Endothelial cell of umbilical vein (primary cell): ENCODE measurements at regions not wholly inside any gene's neighbourhood (a gene's known extent, or its start where the extent isn't known, plus 50 kb on each side); places are given as distances from the start of the nearest gene placed in this dataset.
"Not testable (repeated sequence)": the region's sequence is repeated elsewhere in the genome, so short reads cannot be mapped to it uniquely, and the experiment has no call there.

Experiments
- BruUV-seq: library from RNA; stranded (reverse); fragments of 400-500 nt; replicated peaks from 2 replicates; lab custom pipeline; 2021; lab: Mats Ljungman, UMichigan
- CTCF ChIA-PET: fragments of 300-600, 350-600 bp; sonication (Branson Sonifier 250); formaldehyde crosslinking; loops from one replicate; lab custom pipeline; 2021; ENCODE audit warnings: antibody characterized with exemption, inconsistent platforms; lab: Charles Lee
- POLR2A ChIA-PET: fragments of 300-600, 350-600 bp; sonication (Branson Sonifier 250); formaldehyde crosslinking; loops from one replicate; lab custom pipeline; 2021; ENCODE audit warnings: antibody characterized with exemption, inconsistent platforms; lab: Charles Lee
- DNase-seq: peaks from one replicate; pipeline ENCODE4 v3.0.0-alpha.2; 2011; ENCODE audit warnings: low read depth, low spot score
- FAIRE-seq: peaks from 2 replicates; lab custom pipeline; 2011; peaks lifted over from hg19 to GRCh38; lab: Jason Lieb, UNC
- H2AFZ ChIP-seq: 2 replicates; pipeline ENCODE4 v1.6.0; 2012; ENCODE audit warnings: low read depth, low read length, control low read depth, inconsistent platforms
- H3K27ac ChIP-seq: 2 replicates; pipeline ENCODE4 v1.5.1; 2011; ENCODE audit warnings: low read depth, mild to moderate bottlenecking, control low read depth, low read length, moderate library complexity; ENCODE audit not compliant: insufficient read depth
- H3K27me3 ChIP-seq, 2 experiments: 2 replicates each; pipeline versions ENCODE4 v1.6.0 to v1.6.1; 2011; ENCODE audit warnings: low read length in 2 of 2, mixed read lengths in 1 of 2; ENCODE audit not compliant: control insufficient read depth in 2 of 2, insufficient read depth in 2 of 2
- H3K36me3 ChIP-seq, 2 experiments: 2 replicates in 1 of 2; 3 replicates in 1 of 2; pipeline ENCODE4 v1.5.1; 2011; ENCODE audit warnings: low read length in 2 of 2, mild to moderate bottlenecking in 1 of 2, moderate library complexity in 1 of 2; ENCODE audit not compliant: control insufficient read depth in 2 of 2, insufficient read depth in 2 of 2; ENCODE audit errors: extremely low read depth in 1 of 2
- H3K4me1 ChIP-seq: 3 replicates; pipeline ENCODE4 v1.5.1; 2011; ENCODE audit warnings: mild to moderate bottlenecking, low read length; ENCODE audit not compliant: control insufficient read depth, insufficient read depth; ENCODE audit errors: extremely low read depth
- H3K4me2 ChIP-seq: 2 replicates; pipeline ENCODE4 v1.6.1; 2011; ENCODE audit warnings: low read length, control low read depth, mixed read lengths; ENCODE audit not compliant: insufficient read depth
- H3K4me3 ChIP-seq, 3 experiments: fragments of 200-600 bp in 1 of 3; sonication (generic), shearing (Covaris generic) in 1 of 3; replicated peaks in 1 of 3; 2 replicates each; pipeline ENCODE4 v1.5.1; 2011 to 2016; ENCODE audit warnings: control low read depth in 3 of 3, low read length in 3 of 3, mild to moderate bottlenecking in 2 of 3, inconsistent platforms in 1 of 3, low read depth in 1 of 3, moderate library complexity in 1 of 3; ENCODE audit not compliant: insufficient read depth in 1 of 3
- H3K79me2 ChIP-seq: 2 replicates; pipeline ENCODE4 v1.6.0; 2012; ENCODE audit warnings: low read length, inconsistent platforms; ENCODE audit not compliant: control insufficient read depth, insufficient read depth
- H3K9ac ChIP-seq: replicated peaks from 2 replicates; pipeline ENCODE3; 2011; ENCODE audit warnings: low read length, control low read depth; ENCODE audit not compliant: insufficient read depth; ENCODE audit errors: extremely low read depth
- H3K9me1 ChIP-seq: replicated peaks from 3 replicates; pipeline ENCODE4 v1.6.0; 2011; ENCODE audit warnings: mild to moderate bottlenecking, low read length; ENCODE audit not compliant: control insufficient read depth, insufficient read depth; ENCODE audit errors: extremely low read depth
- H3K9me3 ChIP-seq: replicated peaks from 2 replicates; pipeline ENCODE4 v1.5.1; 2012; ENCODE audit warnings: low read length, inconsistent platforms; ENCODE audit not compliant: control insufficient read depth, insufficient read depth
- H4K20me1 ChIP-seq: replicated peaks from 2 replicates; pipeline ENCODE3; 2011; ENCODE audit warnings: mild to moderate bottlenecking, low read length; ENCODE audit not compliant: control insufficient read depth, insufficient read depth; ENCODE audit errors: extremely low read depth
- CTCF ChIP-seq, 2 donors: IDR thresholded peaks; 1 replicate in 1 of 2; 2 replicates in 1 of 2; pipeline ENCODE4 v1.5.1; 2011; ENCODE audit warnings: low read length in 2 of 2, mild to moderate bottlenecking in 2 of 2, moderate library complexity in 2 of 2, control low read depth in 1 of 2, inconsistent platforms in 1 of 2, low read depth in 1 of 2; ENCODE audit not compliant: insufficient read depth in 1 of 2; ENCODE audit errors: extremely low read depth in 1 of 2
- EZH2 ChIP-seq: IDR thresholded peaks from 2 replicates; pipeline ENCODE4 v1.6.1; 2012; ENCODE audit warnings: borderline replicate concordance, low read depth, mild to moderate bottlenecking, moderate library complexity, low read length, inconsistent platforms; ENCODE audit not compliant: severe bottlenecking
- FOS ChIP-seq: IDR thresholded peaks from 2 replicates; pipeline ENCODE4 v1.6.1; 2011; ENCODE audit warnings: mild to moderate bottlenecking, low read length, moderate library complexity, borderline replicate concordance; ENCODE audit not compliant: insufficient read depth
- GATA2 ChIP-seq: IDR thresholded peaks from 2 replicates; pipeline ENCODE4 v1.7.0; 2011; ENCODE audit warnings: low read depth, mild to moderate bottlenecking, moderate library complexity, mixed read lengths, low read length; ENCODE audit not compliant: insufficient read length, insufficient read depth
- JUN ChIP-seq: IDR thresholded peaks from 2 replicates; pipeline ENCODE4 v1.6.1; 2011; ENCODE audit warnings: borderline replicate concordance, low read depth; ENCODE audit not compliant: insufficient read length, insufficient read depth
- MAX ChIP-seq: IDR thresholded peaks from 2 replicates; pipeline ENCODE4 v1.6.1; 2011; ENCODE audit not compliant: insufficient read depth, insufficient read length
- MYC ChIP-seq: IDR thresholded peaks from one replicate; pipeline ENCODE4 v1.6.1; 2011; ENCODE audit warnings: mild to moderate bottlenecking, low read depth, low read length
- POLR2A ChIP-seq: IDR thresholded peaks from 2 replicates; pipeline ENCODE4 v1.6.1; 2012; ENCODE audit warnings: low read depth, mild to moderate bottlenecking, control low read depth, low read length
- POLR2AphosphoS5 ChIP-seq: IDR thresholded peaks from 2 replicates; pipeline ENCODE4 v1.6.1; 2012; ENCODE audit warnings: low read depth, mild to moderate bottlenecking, control low read depth, low read length, moderate library complexity; ENCODE audit not compliant: insufficient read depth
- dilution Hi-C: fragments of 300-500 bp; cut with MboI; formaldehyde crosslinking; loops from one replicate; pipeline ENCODE4 v1.15.0; 2019; ENCODE audit warnings: low sequenced_read_pairs; ENCODE audit not compliant: extremely low pct_ligation_motif_present
- intact Hi-C: fragments of 100-400 bp; cut with micrococcal nuclease; formaldehyde crosslinking; loops from one replicate; pipeline ENCODE4 v1.10.0; 2022

- Histone ChIP-seq H3K4me2 (no peak overlapping the region), H3K79me2 (no peaks in the 10 kb centered on the region), H3K4me3 (no peak overlapping the region), H3K27ac (no peak overlapping the region), H3K9me3 (no peaks in the 10 kb centered on the region), H3K36me3 (no peaks in the 10 kb centered on the region), H2AFZ (no peak overlapping the region), H3K9me1 (no peaks in the 10 kb centered on the region), H4K20me1 (no peaks in the 10 kb centered on the region), H3K27me3 (peaks cover 0 to 2% of the 10 kb centered on the region in 2 experiments), H3K9ac (no peak overlapping the region), H3K4me1 (no peaks in the 10 kb centered on the region)
- FAIRE-seq, result no peak
- no TSS peak for BruUV-seq
- POLR2A ChIA-PET, result no interaction called here
- DNase-seq, result no peak
- TF ChIP-seq MAX (no peak), FOS (no peak), JUN (no peak), POLR2AphosphoS5 (no peak), GATA2 (no peak), CTCF (IDR thresholded peaks at IDR 0.05; ENCODE audit: extremely low read depth in 1 of 2, insufficient read depth in 1 of 2, low read depth in 1 of 2, low read length in 2 of 2) (no peak), MYC (no peak), POLR2A (no peak), EZH2 (no peak)
- dilution Hi-C loops, result loop anchor here (25.0 kb wide), 1 partner anchor 87 kb away; no protein-coding TSS in a partner anchor
- intact Hi-C loops, result loop anchor here (10.0 kb wide), 1 partner anchor 130 kb away; no protein-coding TSS in a partner anchor
- CTCF ChIA-PET, result no interaction called here
Observed at GRCh38 chr1:181324797-181325616, 158.3 kb upstream of the CACNA1E start.

- DNase-seq, H3K4me2 ChIP-seq, H3K4me3 ChIP-seq, FAIRE-seq, BruUV-seq, H3K27ac ChIP-seq, H3K4me1 ChIP-seq, H3K9me1 ChIP-seq, H3K27me3 ChIP-seq, H3K9me3 ChIP-seq, H4K20me1 ChIP-seq, H3K79me2 ChIP-seq, H3K9ac ChIP-seq, dilution Hi-C loops, H3K36me3 ChIP-seq, POLR2A ChIA-PET, CTCF ChIA-PET, H2AFZ ChIP-seq: not testable (repeated sequence)
- intact Hi-C loops, result loop anchor here (10.0 kb wide), 1 partner anchor 131 kb away; no protein-coding TSS in a partner anchor
Observed at GRCh38 chr1:181325765-181326164, 157.6 kb upstream of the CACNA1E start.
